Activated CD8-positive, alpha-beta T cell treated with anti-CD3 and anti-CD28 coated beads for 36 hours (primary cell): ENCODE measurements at regions not wholly inside any gene's neighbourhood (a gene's known extent, or its start where the extent isn't known, plus 50 kb on each side); places are given as distances from the start of the nearest gene placed in this dataset.
"Not testable (repeated sequence)": the region's sequence is repeated elsewhere in the genome, so short reads cannot be mapped to it uniquely, and the experiment has no call there.

Source experiments
- ATAC-seq: fragments of 200-7000 bp; cut with Tn5 transposase; one replicate; pipeline ENCODE4 v1.10.0; 2021; ENCODE audit warnings: mild to moderate bottlenecking, moderate library complexity
- CTCF ChIA-PET: fragments of 350-600 bp; sonication (Branson Sonifier 250); formaldehyde crosslinking; loops from one replicate; lab custom pipeline; 2021; ENCODE audit warnings: antibody characterized with exemption; lab: Charles Lee
- POLR2A ChIA-PET: fragments of 350-600 bp; sonication (Branson Sonifier 250); formaldehyde crosslinking; loops from one replicate; lab custom pipeline; 2021; ENCODE audit warnings: antibody characterized with exemption; lab: Charles Lee
- DNase-seq: peaks from one replicate; pipeline ENCODE4 v3.0.0-alpha.2; 2020
- H3K27ac Mint-ChIP-seq: one replicate; pipeline ENCODE4 v1.8.0; 2021; ENCODE audit warnings: mild to moderate bottlenecking, mixed read lengths
- H3K27me3 Mint-ChIP-seq: one replicate; pipeline ENCODE4 v1.8.0; 2021; ENCODE audit warnings: mixed read lengths
- H3K36me3 Mint-ChIP-seq: one replicate; pipeline ENCODE4 v1.8.0; 2021; ENCODE audit warnings: low read depth, mixed read lengths
- H3K4me1 Mint-ChIP-seq: one replicate; pipeline ENCODE4 v1.8.0; 2021; ENCODE audit warnings: low read depth, mixed read lengths
- H3K4me3 Mint-ChIP-seq: one replicate; pipeline ENCODE4 v1.8.0; 2021; ENCODE audit warnings: mild to moderate bottlenecking, moderate library complexity, mixed read lengths
- H3K9me3 Mint-ChIP-seq: one replicate; pipeline ENCODE4 v1.8.0; 2021; ENCODE audit warnings: mixed read lengths
- intact Hi-C: fragments of 100-400 bp; cut with micrococcal nuclease; formaldehyde crosslinking; loops from one replicate; pipeline ENCODE4 v1.10.0; 2022
- TF ChIP-seq, protein P1 (sequence below): fragments of 200-600 bp; IDR thresholded peaks from one replicate; pipeline ENCODE4 v1.8.0; 2022; ENCODE audit warnings: antibody characterized with exemption, mild to moderate bottlenecking

DNA sequence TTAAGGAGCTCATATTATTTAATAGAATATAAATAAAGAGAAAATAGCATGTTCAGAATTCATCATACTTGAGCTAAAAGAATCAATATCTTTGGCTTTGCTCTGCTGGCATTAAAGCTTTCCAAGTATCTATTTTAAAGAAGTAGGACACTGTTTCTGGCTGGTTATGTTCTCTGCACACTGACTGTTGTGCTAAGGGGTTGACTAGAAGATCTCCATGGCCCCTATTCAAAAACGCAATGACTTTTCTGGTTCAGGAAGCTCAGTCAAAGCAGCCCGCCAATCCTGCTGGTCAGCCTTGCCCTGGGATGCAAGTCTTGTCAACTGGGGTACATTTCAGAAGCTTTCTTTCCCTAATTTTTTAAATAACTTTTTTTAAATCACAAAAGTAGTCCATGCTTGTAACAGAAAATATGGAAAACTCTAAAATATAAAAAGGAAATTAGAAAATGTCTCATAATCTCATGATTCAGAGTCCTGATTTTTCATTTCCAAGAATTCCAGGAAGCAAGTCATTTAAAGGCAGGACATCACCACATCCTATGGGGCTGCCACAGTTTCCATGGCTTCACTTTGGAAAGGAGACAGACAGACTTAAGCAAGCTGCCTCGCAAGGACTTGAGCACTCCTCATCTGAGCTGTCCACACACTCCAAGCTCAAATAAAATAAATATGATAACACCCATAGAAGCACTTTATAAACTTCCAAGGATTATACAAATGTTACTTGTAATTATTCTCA is 195.1 kb downstream of the TXNL1 start:
- CTCF ChIA-PET, result no interaction called here
- POLR2A ChIA-PET, result no interaction called here
- peaks cover 2% of the 10 kb centered on the region for H3K27me3 Mint-ChIP-seq

DNA sequence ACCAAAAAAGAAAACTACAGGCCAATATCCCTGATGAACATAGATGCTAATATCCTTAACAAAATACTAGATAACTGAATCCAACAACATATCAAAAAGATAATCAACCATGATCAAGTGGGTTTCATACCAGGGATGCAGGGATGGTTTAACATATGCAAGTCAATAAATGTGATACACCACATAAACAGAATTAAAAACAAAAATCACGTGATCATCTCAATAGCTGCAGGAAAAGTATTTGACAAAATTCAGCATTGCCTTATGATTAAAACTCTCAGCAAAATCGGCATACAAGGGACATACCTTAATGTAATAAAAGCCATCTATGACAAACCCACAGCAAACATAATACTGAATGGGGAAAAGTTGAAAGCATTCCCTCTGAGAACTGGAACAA is 199.9 kb downstream of the TXNL1 start:
- H3K4me1 Mint-ChIP-seq, DNase-seq, ATAC-seq, H3K27me3 Mint-ChIP-seq, H3K4me3 Mint-ChIP-seq, H3K36me3 Mint-ChIP-seq, POLR2A ChIA-PET, H3K9me3 Mint-ChIP-seq, H3K27ac Mint-ChIP-seq, intact Hi-C loops, CTCF ChIA-PET: not testable (repeated sequence)

More for the DNA sequence above, 195.1 kb downstream of the TXNL1 start:
- TF ChIP-seq, protein P1, sequence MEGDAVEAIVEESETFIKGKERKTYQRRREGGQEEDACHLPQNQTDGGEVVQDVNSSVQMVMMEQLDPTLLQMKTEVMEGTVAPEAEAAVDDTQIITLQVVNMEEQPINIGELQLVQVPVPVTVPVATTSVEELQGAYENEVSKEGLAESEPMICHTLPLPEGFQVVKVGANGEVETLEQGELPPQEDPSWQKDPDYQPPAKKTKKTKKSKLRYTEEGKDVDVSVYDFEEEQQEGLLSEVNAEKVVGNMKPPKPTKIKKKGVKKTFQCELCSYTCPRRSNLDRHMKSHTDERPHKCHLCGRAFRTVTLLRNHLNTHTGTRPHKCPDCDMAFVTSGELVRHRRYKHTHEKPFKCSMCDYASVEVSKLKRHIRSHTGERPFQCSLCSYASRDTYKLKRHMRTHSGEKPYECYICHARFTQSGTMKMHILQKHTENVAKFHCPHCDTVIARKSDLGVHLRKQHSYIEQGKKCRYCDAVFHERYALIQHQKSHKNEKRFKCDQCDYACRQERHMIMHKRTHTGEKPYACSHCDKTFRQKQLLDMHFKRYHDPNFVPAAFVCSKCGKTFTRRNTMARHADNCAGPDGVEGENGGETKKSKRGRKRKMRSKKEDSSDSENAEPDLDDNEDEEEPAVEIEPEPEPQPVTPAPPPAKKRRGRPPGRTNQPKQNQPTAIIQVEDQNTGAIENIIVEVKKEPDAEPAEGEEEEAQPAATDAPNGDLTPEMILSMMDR, result no peak
- Mint-ChIP-seq H3K4me3 (no peak overlapping the region), H3K9me3 (no peaks in the 10 kb centered on the region), H3K36me3 (no peaks in the 10 kb centered on the region), H3K4me1 (no peaks in the 10 kb centered on the region), H3K27ac (no peak overlapping the region)
- no peak for ATAC-seq
- intact Hi-C loops, result no loop called here
- DNase-seq, result no peak

DNA sequence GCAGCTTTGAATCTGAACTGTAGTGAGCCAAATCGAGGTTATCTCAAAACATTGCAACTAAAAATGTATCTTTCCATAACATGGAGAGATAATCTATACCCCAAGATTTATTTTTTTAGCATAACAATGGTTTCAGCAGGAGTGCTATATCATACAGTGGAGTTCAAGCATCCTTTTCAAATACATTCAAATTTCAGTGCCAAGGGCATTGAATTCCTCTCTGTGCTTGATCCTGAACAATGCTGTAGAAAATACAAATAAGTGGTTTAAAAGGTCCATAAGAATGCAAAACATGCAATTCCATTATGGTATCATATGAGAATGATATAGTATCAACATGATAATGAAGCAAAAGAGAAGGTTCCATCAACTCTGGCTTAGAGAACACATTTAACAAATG is 201.7 kb downstream of the TXNL1 start:
- peaks cover 2% of the 10 kb centered on the region for H3K27me3 Mint-ChIP-seq
- DNase-seq (no peak), ATAC-seq (no peak)
- TF ChIP-seq, protein P1, result no peak
- ChIA-PET POLR2A (no interaction called here), CTCF (no interaction called here)
- no peaks in the 10 kb centered on the region for H3K36me3 Mint-ChIP-seq
- no peaks in the 10 kb centered on the region for H3K9me3 Mint-ChIP-seq
- no peaks in the 10 kb centered on the region for H3K4me1 Mint-ChIP-seq
- no peak overlapping the region for H3K4me3 Mint-ChIP-seq
- no peak overlapping the region for H3K27ac Mint-ChIP-seq
- intact Hi-C loops, result no loop called here

DNA sequence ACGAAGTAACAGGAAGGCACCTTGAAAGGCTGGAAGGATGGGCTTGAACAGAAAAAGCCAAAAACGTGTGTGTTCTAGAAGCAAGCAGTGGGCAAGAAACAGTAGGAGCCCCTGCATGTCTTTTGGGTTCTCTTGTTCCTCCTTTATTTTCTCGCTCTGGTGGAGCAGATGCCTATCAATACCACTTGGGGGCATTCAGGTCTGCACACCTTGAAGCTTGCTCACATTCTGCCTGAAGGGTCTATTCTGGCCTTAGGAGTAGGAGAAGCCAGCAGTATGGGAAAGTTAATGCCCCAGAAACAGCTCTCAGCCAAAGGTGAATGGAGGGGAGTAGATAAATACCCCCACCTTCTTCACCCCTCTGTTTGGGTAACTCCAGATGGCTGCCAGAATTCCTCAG is 204.5 kb downstream of the TXNL1 start:
- Mint-ChIP-seq H3K9me3 (no peaks in the 10 kb centered on the region), H3K4me3 (no peak overlapping the region), H3K27me3 (peaks cover 2% of the 10 kb centered on the region), H3K36me3 (no peaks in the 10 kb centered on the region), H3K27ac (no peak overlapping the region), H3K4me1 (no peaks in the 10 kb centered on the region)
- ATAC-seq (no peak), DNase-seq (no peak)
- CTCF ChIA-PET, result no interaction called here
- intact Hi-C loops, result no loop called here
- POLR2A ChIA-PET, result no interaction called here
- TF ChIP-seq, protein P1, result no peak

DNA sequence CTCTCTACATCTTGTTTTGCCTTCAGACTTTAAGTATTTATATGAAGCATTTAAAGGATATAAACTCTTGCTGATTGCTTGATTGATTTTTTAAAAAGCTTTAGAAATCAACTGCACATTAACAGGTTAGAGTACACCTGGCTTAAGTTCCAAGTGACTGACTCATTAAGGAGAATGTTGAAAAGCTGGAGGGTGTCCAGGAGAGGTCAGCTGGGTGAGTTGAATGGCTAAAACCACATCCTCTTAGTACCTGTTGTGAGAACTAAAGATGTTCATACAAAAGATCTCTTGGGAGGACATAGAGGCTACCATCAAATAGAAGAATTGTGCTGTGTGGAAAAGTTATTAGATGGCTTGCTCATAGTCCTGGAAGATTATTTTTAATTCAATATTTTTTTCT is 206.8 kb downstream of the TXNL1 start:
- no peak overlapping the region for H3K27ac Mint-ChIP-seq
- DNase-seq (no peak), ATAC-seq (no peak)
- CTCF ChIA-PET, result no interaction called here
- peaks cover 4% of the 10 kb centered on the region for H3K9me3 Mint-ChIP-seq
- intact Hi-C loops, result no loop called here
- no peaks in the 10 kb centered on the region for H3K4me1 Mint-ChIP-seq
- POLR2A ChIA-PET, result no interaction called here
- TF ChIP-seq, protein P1, result no peak
- H3K4me3 Mint-ChIP-seq, result no peak overlapping the region
- H3K36me3 Mint-ChIP-seq, result no peaks in the 10 kb centered on the region
- peaks cover 3% of the 10 kb centered on the region for H3K27me3 Mint-ChIP-seq
